ENCODE measurements at regions not wholly inside any gene's neighbourhood (a gene's known extent, or its start where the extent isn't known, plus 50 kb on each side); places are given as distances from the start of the nearest gene placed in this dataset.

DNA sequence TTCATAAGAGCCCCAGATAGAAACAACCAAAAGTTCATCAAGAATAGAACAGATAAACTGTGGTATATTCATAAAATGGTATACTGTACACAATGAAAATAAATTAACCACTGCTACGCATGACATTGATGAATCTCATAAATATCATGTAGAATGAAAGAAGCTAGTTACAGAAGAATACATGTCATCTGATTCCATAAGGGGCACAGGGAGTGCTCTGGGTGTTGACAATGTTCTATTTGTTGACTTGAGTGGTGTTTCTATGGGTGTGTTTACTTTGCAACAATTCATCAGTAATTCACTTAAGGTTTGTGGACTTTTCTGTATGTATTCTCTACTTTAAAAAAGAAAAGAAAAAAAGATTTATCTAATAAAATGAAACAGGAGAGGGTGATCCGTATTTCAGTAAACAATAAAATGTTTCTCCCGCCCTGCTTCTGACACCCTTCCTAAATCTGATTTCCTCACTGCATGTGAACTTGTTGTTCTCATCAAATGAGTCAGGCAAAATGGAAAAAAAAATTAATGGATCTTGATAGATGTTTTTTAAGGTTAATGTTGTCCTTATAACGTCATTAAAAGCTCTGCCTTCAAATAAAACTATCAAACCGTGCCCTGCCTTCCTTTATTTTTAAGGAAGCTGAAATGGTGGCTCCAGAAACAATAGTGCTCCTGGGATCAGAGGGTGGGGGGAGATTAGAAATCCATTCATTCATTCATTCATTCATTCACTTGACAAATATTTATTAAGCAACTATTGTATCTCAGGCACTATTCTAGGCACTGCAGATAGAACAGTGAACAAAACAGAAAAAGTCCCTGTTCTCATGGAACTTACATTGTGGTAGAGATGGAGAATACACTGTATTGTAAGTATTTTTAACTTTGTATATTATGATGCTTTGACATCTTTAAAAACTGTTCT is 77.2 kb upstream of the CD44 start:
- intact Hi-C loops (cut with micrococcal nuclease): no loop called here
- Mint-ChIP-seq H3K4me3 (no peak overlapping the region), H3K4me1 (ENCODE audit: low read depth) (peaks cover 39% of the 10 kb centered on the region), H3K36me3 (ENCODE audit: low read depth) (peaks cover 9% of the 10 kb centered on the region), H3K27me3 (no peaks in the 10 kb centered on the region), H3K27ac (no peak overlapping the region), H3K9me3 (peaks cover 13% of the 10 kb centered on the region)
- ChIA-PET POLR2A (interaction anchor here (0.6 kb wide), 1 partner anchor 1000 kb away, joined by 5 read pairs; no protein-coding TSS in a partner anchor), CTCF (interaction anchor here (0.9 to 1.3 kb wide), 4 partner anchors 13 to 102 kb away, joined by 3 read pairs; no protein-coding TSS in a partner anchor)
- DNase-seq (no peak), ATAC-seq (no peak)
- TF ChIP-seq, protein P1, sequence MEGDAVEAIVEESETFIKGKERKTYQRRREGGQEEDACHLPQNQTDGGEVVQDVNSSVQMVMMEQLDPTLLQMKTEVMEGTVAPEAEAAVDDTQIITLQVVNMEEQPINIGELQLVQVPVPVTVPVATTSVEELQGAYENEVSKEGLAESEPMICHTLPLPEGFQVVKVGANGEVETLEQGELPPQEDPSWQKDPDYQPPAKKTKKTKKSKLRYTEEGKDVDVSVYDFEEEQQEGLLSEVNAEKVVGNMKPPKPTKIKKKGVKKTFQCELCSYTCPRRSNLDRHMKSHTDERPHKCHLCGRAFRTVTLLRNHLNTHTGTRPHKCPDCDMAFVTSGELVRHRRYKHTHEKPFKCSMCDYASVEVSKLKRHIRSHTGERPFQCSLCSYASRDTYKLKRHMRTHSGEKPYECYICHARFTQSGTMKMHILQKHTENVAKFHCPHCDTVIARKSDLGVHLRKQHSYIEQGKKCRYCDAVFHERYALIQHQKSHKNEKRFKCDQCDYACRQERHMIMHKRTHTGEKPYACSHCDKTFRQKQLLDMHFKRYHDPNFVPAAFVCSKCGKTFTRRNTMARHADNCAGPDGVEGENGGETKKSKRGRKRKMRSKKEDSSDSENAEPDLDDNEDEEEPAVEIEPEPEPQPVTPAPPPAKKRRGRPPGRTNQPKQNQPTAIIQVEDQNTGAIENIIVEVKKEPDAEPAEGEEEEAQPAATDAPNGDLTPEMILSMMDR (IDR thresholded peaks at IDR 0.05): no peak

DNA sequence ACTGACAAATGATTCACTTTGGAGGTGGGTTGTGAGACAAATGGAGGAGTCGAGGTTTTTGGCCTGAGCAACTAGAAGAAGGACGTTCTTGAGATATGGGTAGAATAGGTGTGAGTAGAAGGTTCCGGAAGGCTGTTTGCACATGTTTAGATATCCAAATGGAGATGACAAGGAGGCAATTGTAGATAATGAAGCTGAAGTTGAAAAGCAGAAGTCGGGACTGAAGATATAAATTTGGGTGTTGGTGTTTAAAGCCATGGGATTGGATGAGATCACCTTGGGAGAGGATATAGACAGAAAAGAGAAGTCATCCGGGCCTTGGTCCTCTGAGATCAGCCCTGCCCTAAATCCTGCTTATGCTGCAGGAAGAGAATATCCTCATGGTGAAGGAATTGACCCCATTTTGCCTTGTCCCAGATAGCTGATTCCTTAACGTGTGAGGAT is 75.5 kb upstream of the CD44 start:
- ATAC-seq (no peak), DNase-seq (no peak)
- POLR2A ChIA-PET: interaction anchor here (0.9 to 1.6 kb wide), 4 partner anchors 11 to 82 kb away, joined by 3 to 5 read pairs (median 4); no protein-coding TSS in a partner anchor
- no peaks in the 10 kb centered on the region for H3K27me3 Mint-ChIP-seq
- H3K4me1 Mint-ChIP-seq (ENCODE audit: low read depth): peaks cover 40% of the 10 kb centered on the region
- CTCF ChIA-PET: interaction anchor here (1.4 to 1.6 kb wide), 3 partner anchors 12 to 23 kb away, joined by 3 to 4 read pairs (median 4); no protein-coding TSS in a partner anchor
- H3K27ac Mint-ChIP-seq: no peak overlapping the region
- H3K4me3 Mint-ChIP-seq: no peak overlapping the region
- TF ChIP-seq, protein P1 (IDR thresholded peaks at IDR 0.05): no peak
- peaks cover 8% of the 10 kb centered on the region for H3K36me3 Mint-ChIP-seq (ENCODE audit: low read depth)
- H3K9me3 Mint-ChIP-seq: peaks cover 13% of the 10 kb centered on the region
- intact Hi-C loops (cut with micrococcal nuclease): no loop called here

DNA sequence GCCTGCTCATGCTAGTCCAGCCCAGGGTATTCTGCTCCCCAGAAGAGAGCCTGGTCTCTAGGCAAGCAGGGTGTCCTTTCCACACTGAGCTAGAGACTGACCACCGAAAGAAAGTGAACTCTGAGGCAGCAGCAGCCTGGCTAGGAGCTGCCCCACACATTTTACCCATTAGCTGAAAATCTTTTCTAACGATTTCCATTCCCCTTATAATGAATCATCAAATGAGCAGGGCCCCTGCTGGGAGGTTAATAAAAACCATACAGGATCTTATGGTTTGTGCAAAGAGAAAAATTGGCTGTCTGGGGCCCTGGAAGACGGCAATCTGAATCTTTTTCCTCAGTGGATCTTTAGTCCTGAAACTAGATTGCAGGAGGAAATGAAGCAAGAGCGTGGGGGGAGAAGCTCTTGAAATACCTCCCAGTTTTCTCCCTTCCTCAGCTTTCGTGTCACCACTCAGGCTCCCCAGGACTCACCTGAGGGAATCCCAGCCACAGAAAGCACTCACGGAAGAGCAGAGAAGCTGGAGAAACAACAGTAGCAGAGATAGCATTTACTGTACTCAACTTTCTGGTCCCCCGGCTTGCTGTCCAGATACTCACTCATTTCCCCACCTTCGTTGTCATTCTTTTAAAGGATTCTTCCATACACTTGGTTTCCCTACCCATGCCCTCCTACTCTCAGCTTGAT is 74.7 kb upstream of the CD44 start:
- CTCF ChIA-PET: interaction anchor here (0.9 to 1.6 kb wide), 5 partner anchors 12 to 24 kb away, joined by 3 to 6 read pairs (median 4); no protein-coding TSS in a partner anchor
- Mint-ChIP-seq H3K27ac (no peak overlapping the region), H3K9me3 (peaks cover 8% of the 10 kb centered on the region), H3K4me3 (no peak overlapping the region), H3K27me3 (no peaks in the 10 kb centered on the region), H3K4me1 (ENCODE audit: low read depth) (peaks cover 38% of the 10 kb centered on the region), H3K36me3 (ENCODE audit: low read depth) (peaks cover 4% of the 10 kb centered on the region)
- DNase-seq (no peak), ATAC-seq (no peak)
- intact Hi-C loops (cut with micrococcal nuclease): no loop called here
- TF ChIP-seq, protein P1 (IDR thresholded peaks at IDR 0.05): no peak
- POLR2A ChIA-PET: interaction anchor here (0.8 to 1.6 kb wide), 4 partner anchors 12 to 178 kb away, joined by 3 to 5 read pairs (median 4); no protein-coding TSS in a partner anchor

DNA sequence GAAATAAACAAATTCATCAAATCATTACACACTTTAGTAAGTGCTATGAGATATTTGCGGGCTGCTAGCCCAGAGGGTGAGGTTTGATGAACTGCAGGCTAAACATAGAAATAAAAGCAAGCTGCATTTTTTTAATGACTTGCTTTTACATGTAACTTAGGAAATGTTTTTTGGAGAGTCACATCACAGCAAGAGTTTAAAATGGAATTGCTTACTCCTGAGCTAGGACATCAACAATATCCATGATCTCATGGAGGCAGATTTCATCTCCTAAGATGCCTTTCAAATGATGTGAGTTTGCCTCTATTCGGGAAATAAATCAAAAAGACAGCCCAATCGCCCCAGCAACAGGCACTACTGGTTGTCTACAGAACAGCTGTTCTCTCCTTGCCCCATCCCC is 73.4 kb upstream of the CD44 start:
- H3K27me3 Mint-ChIP-seq: no peaks in the 10 kb centered on the region
- TF ChIP-seq, protein P1 (IDR thresholded peaks at IDR 0.05): no peak
- peaks cover 31% of the 10 kb centered on the region for H3K4me1 Mint-ChIP-seq (ENCODE audit: low read depth)
- no peak for DNase-seq
- no peak overlapping the region for H3K27ac Mint-ChIP-seq
- POLR2A ChIA-PET: interaction anchor here (1.0 to 1.8 kb wide), 4 partner anchors 13 to 81 kb away, joined by 3 to 7 read pairs (median 3); no protein-coding TSS in a partner anchor
- intact Hi-C loops (cut with micrococcal nuclease): no loop called here
- H3K36me3 Mint-ChIP-seq (ENCODE audit: low read depth): peaks cover 16% of the 10 kb centered on the region
- ATAC-seq: no peak
- peaks cover 20% of the 10 kb centered on the region for H3K9me3 Mint-ChIP-seq
- CTCF ChIA-PET: interaction anchor here (1.1 to 1.5 kb wide), 3 partner anchors 10 to 328 kb away, joined by 3 to 4 read pairs (median 3); no protein-coding TSS in a partner anchor
- H3K4me3 Mint-ChIP-seq: no peak overlapping the region

All from activated CD8-positive, alpha-beta T cell treated with anti-CD3 and anti-CD28 coated beads for 36 hours (primary cell).